Liver (tissue), 8 donors: ENCODE measurements at regions not wholly inside any gene's neighbourhood (a gene's known extent, or its start where the extent isn't known, plus 50 kb on each side); places are given as distances from the start of the nearest gene placed in this dataset.

Source experiments
- DNase-seq: peaks from one replicate; pipeline ENCODE4 v3.0.0-alpha.2; 2017; ENCODE audit warnings: low spot score
- H3K27ac ChIP-seq, 2 donors: one replicate each; pipeline ENCODE4 v1.7.0; 2013; ENCODE audit warnings: inconsistent platforms in 2 of 2, low read length in 2 of 2, control low read depth in 1 of 2, low read depth in 1 of 2, mild to moderate bottlenecking in 1 of 2
- H3K27me3 ChIP-seq, 4 donors: one replicate each; pipeline versions ENCODE4 v1.6.1 to v1.7.0; 2013; ENCODE audit warnings: low read length in 3 of 4, inconsistent platforms in 1 of 4, mild to moderate bottlenecking in 1 of 4, moderate library complexity in 1 of 4; ENCODE audit not compliant: control insufficient read depth in 4 of 4, insufficient read depth in 4 of 4
- H3K36me3 ChIP-seq, 4 donors: one replicate each; pipeline versions ENCODE4 v1.6.1 to v1.7.0; 2013; ENCODE audit warnings: low read length in 3 of 4, mild to moderate bottlenecking in 3 of 4, low read depth in 1 of 4, moderate library complexity in 1 of 4; ENCODE audit not compliant: control insufficient read depth in 4 of 4, insufficient read depth in 3 of 4
- H3K4me1 ChIP-seq, 4 donors: one replicate each; pipeline versions ENCODE4 v1.6.1 to v1.7.0; 2013; ENCODE audit warnings: low read length in 3 of 4, mild to moderate bottlenecking in 3 of 4, moderate library complexity in 1 of 4; ENCODE audit not compliant: control insufficient read depth in 4 of 4, insufficient read depth in 4 of 4
- H3K4me3 ChIP-seq, 3 donors: one replicate each; pipeline versions ENCODE4 v1.6.1 to v1.7.0; 2013; ENCODE audit warnings: low read length in 3 of 3, control low read depth in 1 of 3, low read depth in 1 of 3, mild to moderate bottlenecking in 1 of 3
- H3K9ac ChIP-seq, 2 donors: one replicate each; pipeline ENCODE4 v1.7.0; 2013; ENCODE audit warnings: low read length in 2 of 2, mild to moderate bottlenecking in 2 of 2, moderate library complexity in 2 of 2, control low read depth in 1 of 2, low read depth in 1 of 2
- H3K9me3 ChIP-seq, 4 donors: one replicate each; pipeline versions ENCODE4 v1.6.1 to v1.7.0; 2013; ENCODE audit warnings: low read length in 3 of 4; ENCODE audit not compliant: control insufficient read depth in 4 of 4
- CTCF ChIP-seq: fragments of 150-350 bp; IDR thresholded peaks from 2 replicates; pipeline ENCODE4 v1.5.1; 2017; ENCODE audit warnings: improper control_type of control experiment, low read depth, low read length; ENCODE audit not compliant: missing input control
- EGR1 ChIP-seq, 2 donors: IDR thresholded peaks; 2 replicates each; pipeline ENCODE4 v1.6.1; 2016 to 2018; ENCODE audit warnings: antibody characterized with exemption in 2 of 2, low read depth in 2 of 2
- FOXA1 ChIP-seq: IDR thresholded peaks from 2 replicates; pipeline ENCODE4 v1.6.1; 2016; ENCODE audit warnings: antibody characterized with exemption
- FOXA2 ChIP-seq: IDR thresholded peaks from 2 replicates; pipeline ENCODE4 v1.6.1; 2016; ENCODE audit warnings: antibody characterized with exemption
- GABPA ChIP-seq, 2 donors: IDR thresholded peaks in 1 of 2; conservative IDR thresholded peaks in 1 of 2; 2 replicates each; pipeline ENCODE4 v1.6.1; 2016; ENCODE audit warnings: antibody characterized with exemption in 2 of 2, mild to moderate bottlenecking in 1 of 2, moderate library complexity in 1 of 2
- HNF4A ChIP-seq, 2 donors: conservative IDR thresholded peaks; 2 replicates each; pipeline ENCODE4 v1.6.1; 2016; ENCODE audit warnings: antibody characterized with exemption in 2 of 2, mild to moderate bottlenecking in 2 of 2
- HNF4G ChIP-seq: IDR thresholded peaks from 2 replicates; pipeline ENCODE4 v1.6.1; 2016; ENCODE audit warnings: antibody characterized with exemption
- JUND ChIP-seq, 2 donors: IDR thresholded peaks; 2 replicates each; pipeline ENCODE4 v1.6.1; 2016; ENCODE audit warnings: antibody characterized with exemption in 2 of 2
- NR2F2 ChIP-seq: IDR thresholded peaks from 2 replicates; pipeline ENCODE4 v1.6.1; 2016; ENCODE audit warnings: antibody characterized with exemption
- RAD21 ChIP-seq, 2 donors: IDR thresholded peaks; 2 replicates each; pipeline ENCODE4 v1.6.1; 2016; ENCODE audit warnings: antibody characterized with exemption in 2 of 2, mild to moderate bottlenecking in 2 of 2
- RXRA ChIP-seq, 2 donors: IDR thresholded peaks; 2 replicates each; pipeline ENCODE4 v1.6.1; 2017 to 2018; ENCODE audit warnings: antibody characterized with exemption in 2 of 2, mild to moderate bottlenecking in 1 of 2
- SP1 ChIP-seq: IDR thresholded peaks from 2 replicates; pipeline ENCODE4 v1.6.1; 2018; ENCODE audit warnings: antibody characterized with exemption, mild to moderate bottlenecking
- TAF1 ChIP-seq: conservative IDR thresholded peaks from 2 replicates; pipeline ENCODE4 v1.6.1; 2016; ENCODE audit warnings: antibody characterized with exemption, mild to moderate bottlenecking
- YY1 ChIP-seq: IDR thresholded peaks from 2 replicates; pipeline ENCODE4 v1.6.1; 2016; ENCODE audit warnings: antibody characterized with exemption, mild to moderate bottlenecking
- ZBTB33 ChIP-seq: IDR thresholded peaks from 2 replicates; pipeline ENCODE4 v1.6.1; 2016; ENCODE audit warnings: antibody characterized with exemption
- WGBS: extraction: QIAGEN DNeasy Blood & Tissue Kit; methylation state at CpG from one replicate; pipeline ENCODE4 v1.1.7; 2013; 5-methylcytosine and 5-hydroxymethylcytosine counted together
- TF ChIP-seq, protein P1 (sequence below): IDR thresholded peaks from 2 replicates; pipeline ENCODE4 v1.6.1; 2016; ENCODE audit warnings: antibody characterized with exemption
- TF ChIP-seq, protein P2 (sequence below): IDR thresholded peaks from 2 replicates; pipeline ENCODE4 v1.6.1; 2016; ENCODE audit warnings: antibody characterized with exemption
- TF ChIP-seq, protein P3 (sequence below): IDR thresholded peaks from 2 replicates; pipeline ENCODE4 v1.6.1; 2016; ENCODE audit warnings: antibody characterized with exemption, mild to moderate bottlenecking
- donor health status: healthy.
- donor health status: healthy.
- donor health status: healthy.
- donor health status: healthy.
- donor health status: healthy.

DNA sequence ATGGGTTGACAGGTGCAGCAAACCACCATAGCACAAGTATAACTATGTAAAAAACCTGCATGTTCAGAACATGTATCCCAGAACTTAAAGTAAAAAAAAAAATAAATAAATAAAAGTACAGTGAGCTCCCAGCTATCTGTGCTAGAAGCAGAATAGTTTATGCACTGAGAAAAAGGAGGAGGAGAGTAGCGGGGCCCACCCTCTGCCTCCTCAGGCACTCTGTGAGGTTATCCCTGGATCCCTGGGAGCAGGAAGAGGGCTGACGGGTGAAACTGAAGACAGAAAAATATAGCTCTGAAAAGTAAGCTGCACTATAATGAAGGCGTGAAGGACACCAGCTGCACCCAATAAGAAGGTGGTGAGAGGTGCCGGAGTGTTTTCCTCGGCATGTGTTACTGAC is 117.2 kb downstream of the SIPA1L2 start:
- H3K36me3 ChIP-seq: no peaks in the 10 kb centered on the region
- no peak for DNase-seq
- WGBS: 96% methylated on average over 5 of the region's 5 CpGs
- H3K4me1 ChIP-seq: no peaks in the 10 kb centered on the region
- H3K4me3 ChIP-seq: no peak overlapping the region
- no peak for TF ChIP-seq FOXA1
- H3K9ac ChIP-seq: no peak overlapping the region
- no peaks in the 10 kb centered on the region for H3K9me3 ChIP-seq
- no peak overlapping the region for H3K27ac ChIP-seq
- no peaks in the 10 kb centered on the region for H3K27me3 ChIP-seq

GRCh38 chr1:232511172-232511571 is 118.8 kb downstream of the SIPA1L2 start:
- Histone ChIP-seq H3K9ac (no peak overlapping the region), H3K4me1 (no peaks in the 10 kb centered on the region), H3K36me3 (no peaks in the 10 kb centered on the region), H3K4me3 (no peak overlapping the region), H3K27ac (no peak overlapping the region), H3K27me3 (no peaks in the 10 kb centered on the region), H3K9me3 (no peaks in the 10 kb centered on the region)
- 89% methylated on average over 1 of the region's 1 CpG for WGBS
- TF ChIP-seq ZBTB33 (no peak), NR2F2 (no peak), SP1 (no peak), GABPA (IDR thresholded peaks at IDR 0.05 in 1 of 2, conservative IDR thresholded peaks at IDR 0.05 in 1 of 2) (no peak), HNF4A (conservative IDR thresholded peaks at IDR 0.05) (no peak), JUND (IDR thresholded peaks at IDR 0.05) (no peak)
- TF ChIP-seq, protein P1, sequence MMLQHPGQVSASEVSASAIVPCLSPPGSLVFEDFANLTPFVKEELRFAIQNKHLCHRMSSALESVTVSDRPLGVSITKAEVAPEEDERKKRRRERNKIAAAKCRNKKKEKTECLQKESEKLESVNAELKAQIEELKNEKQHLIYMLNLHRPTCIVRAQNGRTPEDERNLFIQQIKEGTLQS: no peak
- no peak for DNase-seq

- no peaks in the 10 kb centered on the region for H3K9me3 ChIP-seq
- H3K36me3 ChIP-seq: no peaks in the 10 kb centered on the region
- H3K4me1 ChIP-seq: no peaks in the 10 kb centered on the region
- no peak overlapping the region for H3K4me3 ChIP-seq
- DNase-seq: no peak
- no peak overlapping the region for H3K27ac ChIP-seq
- 95% methylated on average over 6 of the region's 6 CpGs for WGBS
- no peaks in the 10 kb centered on the region for H3K27me3 ChIP-seq
- H3K9ac ChIP-seq: no peak overlapping the region
- no peak for TF ChIP-seq RAD21 (IDR thresholded peaks at IDR 0.05)
- TF ChIP-seq, protein P2, sequence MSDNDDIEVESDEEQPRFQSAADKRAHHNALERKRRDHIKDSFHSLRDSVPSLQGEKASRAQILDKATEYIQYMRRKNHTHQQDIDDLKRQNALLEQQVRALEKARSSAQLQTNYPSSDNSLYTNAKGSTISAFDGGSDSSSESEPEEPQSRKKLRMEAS: no peak
- no peak for TF ChIP-seq FOXA2
- no peak for TF ChIP-seq YY1
- TF ChIP-seq NR2F2: no peak
- TF ChIP-seq JUND (IDR thresholded peaks at IDR 0.05): no peak
- TF ChIP-seq HNF4G: no peak
- TF ChIP-seq SP1: no peak
- no peak for TF ChIP-seq GABPA (IDR thresholded peaks at IDR 0.05 in 1 of 2, conservative IDR thresholded peaks at IDR 0.05 in 1 of 2)
- TF ChIP-seq HNF4A (conservative IDR thresholded peaks at IDR 0.05): no peak
- TF ChIP-seq RXRA (IDR thresholded peaks at IDR 0.05): no peak
- no peak for TF ChIP-seq CTCF
- TF ChIP-seq, protein P3, sequence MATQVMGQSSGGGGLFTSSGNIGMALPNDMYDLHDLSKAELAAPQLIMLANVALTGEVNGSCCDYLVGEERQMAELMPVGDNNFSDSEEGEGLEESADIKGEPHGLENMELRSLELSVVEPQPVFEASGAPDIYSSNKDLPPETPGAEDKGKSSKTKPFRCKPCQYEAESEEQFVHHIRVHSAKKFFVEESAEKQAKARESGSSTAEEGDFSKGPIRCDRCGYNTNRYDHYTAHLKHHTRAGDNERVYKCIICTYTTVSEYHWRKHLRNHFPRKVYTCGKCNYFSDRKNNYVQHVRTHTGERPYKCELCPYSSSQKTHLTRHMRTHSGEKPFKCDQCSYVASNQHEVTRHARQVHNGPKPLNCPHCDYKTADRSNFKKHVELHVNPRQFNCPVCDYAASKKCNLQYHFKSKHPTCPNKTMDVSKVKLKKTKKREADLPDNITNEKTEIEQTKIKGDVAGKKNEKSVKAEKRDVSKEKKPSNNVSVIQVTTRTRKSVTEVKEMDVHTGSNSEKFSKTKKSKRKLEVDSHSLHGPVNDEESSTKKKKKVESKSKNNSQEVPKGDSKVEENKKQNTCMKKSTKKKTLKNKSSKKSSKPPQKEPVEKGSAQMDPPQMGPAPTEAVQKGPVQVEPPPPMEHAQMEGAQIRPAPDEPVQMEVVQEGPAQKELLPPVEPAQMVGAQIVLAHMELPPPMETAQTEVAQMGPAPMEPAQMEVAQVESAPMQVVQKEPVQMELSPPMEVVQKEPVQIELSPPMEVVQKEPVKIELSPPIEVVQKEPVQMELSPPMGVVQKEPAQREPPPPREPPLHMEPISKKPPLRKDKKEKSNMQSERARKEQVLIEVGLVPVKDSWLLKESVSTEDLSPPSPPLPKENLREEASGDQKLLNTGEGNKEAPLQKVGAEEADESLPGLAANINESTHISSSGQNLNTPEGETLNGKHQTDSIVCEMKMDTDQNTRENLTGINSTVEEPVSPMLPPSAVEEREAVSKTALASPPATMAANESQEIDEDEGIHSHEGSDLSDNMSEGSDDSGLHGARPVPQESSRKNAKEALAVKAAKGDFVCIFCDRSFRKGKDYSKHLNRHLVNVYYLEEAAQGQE: no peak
- TF ChIP-seq EGR1 (IDR thresholded peaks at IDR 0.05; ENCODE audit: low read depth in 2 of 2): no peak
- TF ChIP-seq TAF1: no peak
- TF ChIP-seq ZBTB33: no peak
Measured at GRCh38 chr1:232510367-232511110, 119.4 kb downstream of the SIPA1L2 start.
